H7 (cell line): ENCODE measurements at regions not wholly inside any gene's neighbourhood (a gene's known extent, or its start where the extent isn't known, plus 50 kb on each side); places are given as distances from the start of the nearest gene placed in this dataset.

Experiments
- DNase-seq: peaks from one replicate; pipeline ENCODE4 v3.0.0; 2012
- H3K27me3 ChIP-seq: 2 replicates; pipeline ENCODE4 v1.6.0; 2011; ENCODE audit warnings: mild to moderate bottlenecking, low read length; ENCODE audit not compliant: control insufficient read depth, insufficient read depth
- H3K36me3 ChIP-seq: replicated peaks from 2 replicates; pipeline ENCODE4 v1.5.1; 2011; ENCODE audit warnings: low read length; ENCODE audit not compliant: control insufficient read depth, insufficient read depth
- H3K4me3 ChIP-seq: 2 replicates; pipeline ENCODE4 v1.5.1; 2011; ENCODE audit warnings: low read depth, mild to moderate bottlenecking, control low read depth, low read length, moderate library complexity; ENCODE audit not compliant: insufficient read depth

DNA sequence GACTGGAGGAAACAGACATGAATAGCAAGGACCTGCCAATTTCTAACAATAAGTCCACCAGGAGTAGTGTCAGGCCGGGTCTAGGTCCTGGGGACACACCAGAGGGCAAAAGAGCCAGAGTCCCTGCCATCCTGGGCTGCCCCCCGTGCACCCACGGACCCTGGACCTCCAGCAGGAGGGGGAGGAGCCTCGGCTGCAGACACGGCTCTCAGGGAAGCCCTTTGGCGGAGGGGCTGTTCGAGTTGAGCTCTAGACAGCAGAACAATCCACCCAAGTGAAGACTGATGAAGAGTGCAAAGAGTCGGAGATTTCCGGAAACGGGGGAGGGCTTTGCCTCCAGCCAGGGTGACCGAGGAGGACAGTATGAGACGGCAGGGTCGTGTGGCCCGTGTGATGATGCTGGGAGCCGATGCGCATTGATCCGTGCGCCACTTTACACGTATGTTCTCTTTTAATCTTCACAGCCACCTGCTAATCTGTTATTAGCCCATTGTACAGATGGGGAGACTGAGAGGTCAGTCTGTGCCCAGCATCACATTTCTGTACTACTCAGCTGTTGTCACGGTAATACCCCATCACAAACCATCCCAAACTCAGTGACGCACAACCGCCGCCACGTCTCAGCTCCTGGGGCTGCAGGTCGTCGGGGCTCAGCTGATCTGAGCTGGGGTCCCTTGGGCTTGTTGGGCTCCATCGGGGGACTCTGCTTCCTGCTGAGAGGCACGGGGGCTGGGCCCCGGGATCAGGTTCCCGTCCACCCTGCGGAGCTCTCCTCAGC is 502.0 kb downstream of the PREX1 start:
- H3K27me3 ChIP-seq = no peaks in the 10 kb centered on the region
- no peak overlapping the region for H3K4me3 ChIP-seq
- DNase-seq = peak; percentile 48
- no peaks in the 10 kb centered on the region for H3K36me3 ChIP-seq

DNA sequence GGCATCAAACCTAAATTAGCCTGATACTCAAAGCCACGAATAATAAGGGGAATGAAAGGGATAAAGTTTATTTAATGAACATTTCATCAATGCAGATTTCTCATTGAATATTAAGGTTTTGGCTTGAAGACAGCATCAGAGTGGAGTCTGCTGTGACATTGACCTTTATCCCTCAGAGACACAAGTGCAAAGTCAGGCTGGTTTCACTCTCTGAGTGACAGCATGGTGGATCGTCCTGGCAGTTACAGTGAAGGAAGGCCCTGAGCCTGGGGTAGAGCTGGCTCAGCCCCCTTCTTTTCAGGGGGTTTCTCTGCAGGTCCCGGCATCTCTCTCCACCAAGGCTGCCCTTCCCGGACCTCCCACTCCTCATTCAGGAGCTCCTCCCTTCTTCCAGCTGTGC is 503.1 kb downstream of the PREX1 start:
- DNase-seq = no peak

DNA sequence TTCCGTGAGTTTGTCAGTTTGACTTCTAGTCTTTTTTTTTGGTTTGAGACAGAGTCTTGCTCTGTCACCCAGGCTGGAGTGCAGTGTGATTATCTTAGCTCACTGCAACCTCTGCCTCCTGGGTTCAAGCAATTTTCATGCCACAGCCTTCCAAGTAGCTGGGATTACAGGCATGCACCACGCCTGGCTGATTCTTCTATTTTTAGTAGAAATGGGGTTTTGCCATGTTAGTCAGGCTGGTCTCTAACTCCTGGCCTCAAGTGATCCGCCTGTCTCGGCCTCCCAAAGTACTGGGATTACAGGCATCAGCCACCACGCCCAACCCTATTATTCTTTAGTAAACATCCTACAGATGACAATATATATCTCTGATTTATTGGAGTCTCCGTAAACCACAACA is 506.5 kb downstream of the PREX1 start:
- no peak for DNase-seq
- no peak overlapping the region for H3K4me3 ChIP-seq
- no peaks in the 10 kb centered on the region for H3K27me3 ChIP-seq
- H3K36me3 ChIP-seq = no peaks in the 10 kb centered on the region

More for the DNA sequence above, 503.1 kb downstream of the PREX1 start:
- Histone ChIP-seq H3K4me3 (no peak overlapping the region), H3K27me3 (no peaks in the 10 kb centered on the region), H3K36me3 (no peaks in the 10 kb centered on the region)

DNA sequence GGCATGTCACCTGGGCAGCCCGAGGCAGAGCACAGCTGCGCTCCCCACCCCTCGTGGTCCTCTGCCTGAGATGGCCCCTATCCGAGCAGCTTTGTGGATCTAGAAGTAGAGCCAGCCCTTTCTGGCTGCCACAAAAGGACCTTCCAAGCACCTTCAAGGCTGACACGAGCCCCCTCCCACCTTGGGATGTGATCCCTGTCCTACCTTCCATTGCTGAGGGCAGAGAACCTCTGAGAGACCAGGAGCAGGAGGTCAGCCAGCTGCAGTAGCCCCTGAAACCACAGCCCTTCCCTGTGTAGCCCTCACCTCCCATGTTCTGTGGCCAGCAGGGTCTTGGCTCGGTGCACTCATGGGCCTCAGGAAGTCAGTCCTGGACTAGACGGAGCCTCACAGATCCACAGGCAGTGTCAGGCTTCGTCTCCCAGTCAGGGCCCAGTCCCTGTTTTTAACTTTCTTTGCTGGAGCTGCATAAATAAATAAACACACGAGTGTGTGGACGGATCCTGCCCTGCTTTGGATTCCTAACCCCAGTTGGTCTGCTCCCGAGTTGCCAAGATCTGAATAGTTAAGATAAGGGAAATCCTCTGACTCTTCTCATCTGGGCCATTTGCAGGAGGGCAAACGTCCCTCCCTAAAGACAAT is 507.7 kb downstream of the PREX1 start:
- DNase-seq = no peak
- no peak overlapping the region for H3K4me3 ChIP-seq
- H3K36me3 ChIP-seq = no peaks in the 10 kb centered on the region
- no peaks in the 10 kb centered on the region for H3K27me3 ChIP-seq

DNA sequence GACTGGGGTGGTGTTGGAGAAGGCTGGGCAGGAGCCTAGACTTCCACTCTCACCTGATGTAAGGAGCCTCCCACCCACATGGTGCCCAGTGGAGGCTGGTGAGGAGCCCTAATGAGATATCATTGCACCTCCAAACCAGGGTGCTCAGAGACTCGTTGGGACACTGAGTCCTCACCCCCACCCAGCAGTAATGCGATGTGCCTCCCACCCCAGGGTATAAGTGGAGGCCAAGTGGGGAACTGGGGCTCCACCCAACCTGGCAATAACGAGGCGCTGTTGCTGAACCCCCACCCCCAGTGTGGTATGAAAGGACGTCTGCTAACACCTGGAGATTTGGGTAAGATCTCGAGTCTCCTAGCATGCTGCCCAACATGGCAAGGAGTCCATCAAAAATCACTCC is 510.2 kb downstream of the PREX1 start:
- no peak for DNase-seq
- no peaks in the 10 kb centered on the region for H3K27me3 ChIP-seq
- no peak overlapping the region for H3K4me3 ChIP-seq
- no peaks in the 10 kb centered on the region for H3K36me3 ChIP-seq

DNA sequence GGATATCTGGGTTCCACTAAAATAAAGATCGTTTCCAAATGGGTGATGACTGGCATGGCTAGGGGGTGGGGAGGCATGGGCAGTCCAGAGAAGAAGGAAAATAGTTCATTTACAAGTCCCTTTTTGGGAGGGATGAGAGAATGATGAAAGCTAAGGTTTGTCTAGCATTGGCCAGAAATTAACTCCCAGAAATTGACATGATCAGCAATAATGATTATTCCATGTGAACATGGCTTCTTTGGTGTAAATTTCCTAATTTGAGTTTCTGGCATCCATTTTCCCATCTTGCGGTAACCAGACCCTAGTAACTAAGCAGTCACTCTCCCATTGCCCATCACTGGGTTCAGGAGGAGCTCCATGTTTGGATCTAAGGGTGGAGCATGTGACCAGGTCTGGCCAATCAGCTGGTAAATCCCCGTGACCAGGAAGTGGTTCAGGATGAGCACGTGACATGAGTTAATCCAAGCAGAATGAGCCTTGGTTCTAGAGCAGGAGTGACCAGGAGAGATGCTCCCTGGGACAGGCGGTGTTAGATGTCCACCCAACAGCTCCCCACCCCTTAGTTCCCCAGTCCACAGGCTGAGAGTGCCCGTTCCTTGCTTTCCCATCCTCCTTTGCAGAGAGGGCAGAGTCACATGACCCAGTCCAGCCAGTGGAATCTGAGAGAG is 512.7 kb downstream of the PREX1 start:
- no peak overlapping the region for H3K4me3 ChIP-seq
- H3K36me3 ChIP-seq = no peaks in the 10 kb centered on the region
- no peak for DNase-seq
- H3K27me3 ChIP-seq = no peaks in the 10 kb centered on the region

DNA sequence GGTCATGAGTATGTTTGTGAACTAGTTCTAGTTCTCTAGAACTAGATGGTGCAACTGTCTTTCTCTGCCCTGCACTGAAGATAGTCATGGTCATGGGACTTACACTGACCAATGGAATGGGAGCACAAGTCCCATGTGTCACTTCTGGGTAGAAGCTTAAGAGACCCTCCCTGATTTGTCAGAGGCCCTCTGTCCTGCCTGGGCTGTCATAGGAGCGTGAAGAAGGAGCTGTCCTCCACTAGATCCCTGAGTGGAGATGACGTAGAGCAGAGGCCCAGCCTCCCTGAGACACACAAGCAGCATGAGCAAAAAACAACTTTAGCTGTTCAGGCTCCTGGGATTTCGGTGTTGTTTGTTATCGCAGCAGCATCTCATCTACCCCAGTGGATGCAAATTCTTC is 514.5 kb downstream of the PREX1 start:
- no peak for DNase-seq
- H3K4me3 ChIP-seq = no peak overlapping the region

DNA sequence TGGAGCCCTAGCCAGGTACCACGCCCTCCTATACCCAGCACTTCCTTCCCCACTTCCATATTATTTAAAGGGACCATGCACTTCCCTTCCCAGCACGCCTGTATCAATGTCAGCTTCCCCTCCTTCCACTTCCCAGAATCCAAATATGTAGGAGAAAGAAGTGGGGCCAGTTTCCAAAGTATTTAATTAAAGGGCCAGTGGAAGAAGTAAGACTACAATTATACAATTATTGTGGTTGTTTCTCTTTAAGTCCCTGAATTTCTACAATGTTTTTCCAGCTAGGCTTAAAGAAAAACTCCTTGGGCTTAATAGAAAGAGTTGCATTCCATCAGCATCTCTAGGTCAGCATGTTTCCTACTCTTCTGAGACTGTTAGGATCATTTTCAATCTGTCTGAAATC is 515.8 kb downstream of the PREX1 start:
- no peaks in the 10 kb centered on the region for H3K36me3 ChIP-seq
- H3K4me3 ChIP-seq = no peak overlapping the region
- no peaks in the 10 kb centered on the region for H3K27me3 ChIP-seq
- DNase-seq = no peak

More for the DNA sequence above, 514.5 kb downstream of the PREX1 start:
- Histone ChIP-seq H3K27me3 (no peaks in the 10 kb centered on the region), H3K36me3 (no peaks in the 10 kb centered on the region)

DNA sequence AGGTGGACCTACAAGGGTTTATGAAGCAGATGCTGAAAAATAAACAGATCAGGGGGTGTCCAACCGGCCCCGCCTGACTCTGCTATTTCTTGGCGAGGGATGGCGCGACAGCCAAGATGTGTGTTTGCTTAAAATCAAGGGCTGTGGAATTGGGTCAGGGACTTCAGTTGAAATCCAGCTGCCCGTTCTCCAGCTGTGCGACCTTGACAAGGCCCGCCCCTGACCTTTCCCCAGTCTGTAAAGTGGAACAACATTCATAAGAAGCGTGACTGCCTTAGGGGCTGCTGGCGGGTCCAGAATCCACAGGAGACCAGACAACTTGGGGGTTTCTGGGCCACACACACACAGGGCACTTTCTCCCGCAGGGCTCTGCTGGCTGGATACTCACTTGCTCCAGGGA is 517.5 kb downstream of the PREX1 start:
- H3K4me3 ChIP-seq = no peak overlapping the region
- H3K36me3 ChIP-seq = no peaks in the 10 kb centered on the region
- no peak for DNase-seq
- no peaks in the 10 kb centered on the region for H3K27me3 ChIP-seq

DNA sequence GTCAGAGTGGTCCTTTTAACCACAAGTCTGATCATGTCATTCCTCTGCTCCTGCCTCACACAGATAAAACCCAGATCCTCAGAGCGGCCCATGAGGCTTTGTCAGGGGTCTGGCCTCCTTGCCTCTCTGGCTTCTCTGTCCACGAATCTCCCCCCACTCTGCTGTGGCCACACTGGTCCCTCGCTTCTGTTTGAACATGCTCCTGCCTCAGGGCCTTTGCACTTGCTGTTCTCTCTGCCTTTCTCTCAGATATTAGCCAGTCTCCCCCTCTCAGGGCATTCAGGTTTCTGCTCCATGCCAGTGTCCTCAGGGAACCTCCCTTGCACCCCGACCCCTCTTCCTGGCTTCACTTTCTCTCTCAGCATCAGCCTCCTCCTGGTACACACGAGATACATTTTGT is 518.5 kb downstream of the PREX1 start:
- Histone ChIP-seq H3K4me3 (no peak overlapping the region), H3K27me3 (no peaks in the 10 kb centered on the region), H3K36me3 (no peaks in the 10 kb centered on the region)
- no peak for DNase-seq

DNA sequence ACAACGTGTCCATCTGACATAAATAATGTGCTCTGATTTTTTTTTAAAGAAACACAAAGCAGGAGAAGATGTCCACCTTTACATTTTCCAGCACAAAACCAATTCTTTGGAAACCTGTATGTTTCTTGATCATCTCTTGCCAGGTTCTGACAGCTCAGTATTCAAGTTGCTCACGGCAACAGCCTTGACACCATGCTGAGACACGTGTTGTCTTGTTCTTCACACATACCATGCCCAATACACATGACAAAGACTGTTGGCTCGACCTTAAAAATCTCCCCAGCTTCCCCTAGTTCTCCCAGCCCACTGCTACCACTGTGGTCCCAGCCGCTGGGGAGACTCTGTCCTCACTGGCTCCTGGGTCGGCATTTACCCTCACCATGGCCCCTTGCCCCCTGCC is 518.9 kb downstream of the PREX1 start:
- Histone ChIP-seq H3K4me3 (no peak overlapping the region), H3K36me3 (no peaks in the 10 kb centered on the region), H3K27me3 (no peaks in the 10 kb centered on the region)
- DNase-seq = peak; percentile 69

DNA sequence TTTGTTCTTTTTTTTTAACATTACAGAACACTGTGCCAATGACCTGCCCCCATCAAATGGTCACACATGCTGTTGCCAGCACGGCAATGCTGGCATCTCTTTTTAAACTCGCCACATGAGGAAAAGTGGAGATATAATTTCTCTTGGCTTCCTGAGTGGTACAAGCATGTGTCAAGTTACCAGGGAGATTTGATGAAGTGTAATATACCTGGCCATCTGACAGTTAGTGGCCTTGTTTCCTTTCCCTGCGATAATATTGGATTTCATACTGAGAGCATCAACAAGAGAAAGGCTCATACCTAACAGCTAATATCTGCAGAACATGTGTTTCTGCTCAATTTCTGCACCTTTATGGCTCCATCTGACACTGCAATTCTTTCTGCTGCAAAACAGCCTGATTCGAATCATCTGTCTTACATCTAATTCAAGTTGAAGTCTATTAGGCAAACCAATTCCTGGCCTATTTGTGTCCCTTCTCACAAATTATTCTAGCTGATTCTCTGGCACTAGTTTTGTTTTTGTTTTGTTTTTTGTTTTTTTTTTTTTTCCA is 519.5 kb downstream of the PREX1 start:
- Histone ChIP-seq H3K27me3 (no peaks in the 10 kb centered on the region), H3K36me3 (no peaks in the 10 kb centered on the region), H3K4me3 (no peak overlapping the region)
- no peak for DNase-seq

DNA sequence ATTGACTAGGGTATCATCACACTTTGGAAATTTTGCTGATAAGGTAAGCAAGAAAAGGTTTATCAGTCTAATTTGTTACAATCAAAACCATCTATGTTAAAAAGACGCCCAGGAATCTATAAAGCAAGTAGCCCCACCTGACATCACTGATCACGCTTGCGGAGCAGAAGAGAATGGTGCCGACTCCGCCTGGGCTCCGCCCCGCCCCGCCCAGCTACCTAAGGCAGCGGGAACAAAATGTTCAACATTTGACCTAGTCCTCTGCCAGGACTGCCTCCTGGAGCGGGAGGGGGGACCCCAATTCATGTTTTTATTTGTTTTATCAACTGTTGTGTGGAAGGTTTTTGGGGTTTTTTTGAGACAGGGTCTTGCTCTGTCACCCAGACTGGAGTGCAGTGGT is 520.5 kb downstream of the PREX1 start:
- Histone ChIP-seq H3K4me3 (no peak overlapping the region), H3K36me3 (no peaks in the 10 kb centered on the region), H3K27me3 (no peaks in the 10 kb centered on the region)
- no peak for DNase-seq

DNA sequence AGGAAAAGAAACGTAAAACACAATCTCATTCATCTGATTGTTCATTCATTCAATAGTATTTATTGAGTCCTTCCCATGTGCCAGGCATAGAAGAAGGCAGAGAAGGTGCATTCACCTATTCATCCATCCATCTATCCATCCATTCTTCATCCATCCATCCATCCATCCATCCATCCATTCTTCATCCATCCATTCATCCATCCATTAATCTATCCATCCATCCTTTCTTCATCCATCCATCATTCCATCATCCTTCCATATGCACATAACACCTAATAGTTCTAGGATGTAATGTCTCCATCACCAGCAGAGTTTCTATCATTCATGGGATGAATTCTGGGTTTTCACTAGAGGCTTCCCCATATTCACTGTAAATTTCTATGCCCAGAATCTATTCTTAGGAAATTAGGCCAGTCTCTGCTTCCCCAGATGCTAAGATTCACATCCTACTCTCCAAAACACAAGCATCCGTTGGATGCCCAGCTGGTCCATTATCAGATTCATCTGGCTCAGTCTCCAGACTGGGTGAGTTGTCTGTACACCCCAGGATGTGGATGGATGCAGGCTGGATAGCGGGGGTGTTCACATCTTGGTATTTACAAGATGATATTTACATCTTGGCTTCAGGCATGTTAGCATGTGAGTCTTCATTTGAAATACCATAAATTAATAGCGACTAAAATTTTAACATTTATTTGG is 517.7 kb upstream of the SULF2 start:
- H3K36me3 ChIP-seq = no peaks in the 10 kb centered on the region
- DNase-seq = no peak
- H3K4me3 ChIP-seq = no peak overlapping the region
- H3K27me3 ChIP-seq = no peaks in the 10 kb centered on the region
